Prostate gland (tissue), 2 donors: ENCODE measurements at regions not wholly inside any gene's neighbourhood (a gene's known extent, or its start where the extent isn't known, plus 50 kb on each side); places are given as distances from the start of the nearest gene placed in this dataset.

Experiments
- POLR2A ChIP-seq: fragments of 450-650 bp; IDR thresholded peaks from one replicate; pipeline ENCODE4 v1.6.1; 2016; ENCODE audit warnings: antibody characterized with exemption, mild to moderate bottlenecking
- POLR2AphosphoS5 ChIP-seq: sonication (generic); formaldehyde crosslinking; IDR thresholded peaks from one replicate; pipeline ENCODE4 v1.6.1; 2017; ENCODE audit warnings: antibody characterized with exemption
- TF ChIP-seq, protein P1 (sequence below), 4 experiments: fragments of 200-600 bp in 2 of 4; fragments of 450-650 bp in 2 of 4; sonication (generic) in 2 of 4; IDR thresholded peaks; 1 replicate in 3 of 4; 2 replicates in 1 of 4; pipeline ENCODE4 v1.5.1; 2016 to 2019; ENCODE audit warnings: antibody characterized with exemption in 4 of 4, mild to moderate bottlenecking in 2 of 4, moderate library complexity in 2 of 4

DNA sequence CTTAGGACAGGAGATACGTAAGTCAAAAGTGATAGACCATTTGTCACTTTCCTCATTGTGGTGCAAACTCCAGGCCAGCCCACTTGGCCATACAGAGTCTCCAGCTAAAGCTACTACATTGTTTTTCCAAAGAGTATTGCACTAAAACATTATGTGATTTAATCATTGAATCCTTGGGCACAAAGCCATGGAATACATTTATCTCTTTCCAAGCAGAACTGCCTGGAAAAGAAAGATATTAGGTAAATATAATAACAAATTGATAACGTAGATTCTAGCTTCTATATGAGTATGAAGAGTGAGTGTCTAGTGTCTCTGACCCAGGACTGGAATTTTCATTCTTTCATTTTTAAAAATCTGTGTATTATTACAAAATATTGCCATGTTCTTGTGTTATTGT is 863.7 kb upstream of the SEMA6D start:
- TF ChIP-seq POLR2A (no peak), POLR2AphosphoS5 (no peak)
- TF ChIP-seq, protein P1, sequence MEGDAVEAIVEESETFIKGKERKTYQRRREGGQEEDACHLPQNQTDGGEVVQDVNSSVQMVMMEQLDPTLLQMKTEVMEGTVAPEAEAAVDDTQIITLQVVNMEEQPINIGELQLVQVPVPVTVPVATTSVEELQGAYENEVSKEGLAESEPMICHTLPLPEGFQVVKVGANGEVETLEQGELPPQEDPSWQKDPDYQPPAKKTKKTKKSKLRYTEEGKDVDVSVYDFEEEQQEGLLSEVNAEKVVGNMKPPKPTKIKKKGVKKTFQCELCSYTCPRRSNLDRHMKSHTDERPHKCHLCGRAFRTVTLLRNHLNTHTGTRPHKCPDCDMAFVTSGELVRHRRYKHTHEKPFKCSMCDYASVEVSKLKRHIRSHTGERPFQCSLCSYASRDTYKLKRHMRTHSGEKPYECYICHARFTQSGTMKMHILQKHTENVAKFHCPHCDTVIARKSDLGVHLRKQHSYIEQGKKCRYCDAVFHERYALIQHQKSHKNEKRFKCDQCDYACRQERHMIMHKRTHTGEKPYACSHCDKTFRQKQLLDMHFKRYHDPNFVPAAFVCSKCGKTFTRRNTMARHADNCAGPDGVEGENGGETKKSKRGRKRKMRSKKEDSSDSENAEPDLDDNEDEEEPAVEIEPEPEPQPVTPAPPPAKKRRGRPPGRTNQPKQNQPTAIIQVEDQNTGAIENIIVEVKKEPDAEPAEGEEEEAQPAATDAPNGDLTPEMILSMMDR (IDR thresholded peaks at IDR 0.05): no peak
